Stimulated activated CD8-positive, alpha-beta memory T cell treated with anti-CD3 and anti-CD28 coated beads, Interleukin-7, amount 100 ng/mL, for 48 hours (primary cell): ENCODE measurements at regions not wholly inside any gene's neighbourhood (a gene's known extent, or its start where the extent isn't known, plus 50 kb on each side); places are given as distances from the start of the nearest gene placed in this dataset.
A peak's percentile ranks its signal among the peaks of the same experiment; 100 is the strongest.
"Not testable (repeated sequence)": the region's sequence is repeated elsewhere in the genome, so short reads cannot be mapped to it uniquely, and the experiment has no call there.

Experiments used
- DNase-seq, 2 donors: peaks; one replicate each; pipeline ENCODE4 v3.0.0-alpha.2; 2020; ENCODE audit warnings: low read depth in 1 of 2; ENCODE audit errors: extremely low read depth in 1 of 2

- DNase-seq: no peak
These were observed 73.9 kb downstream of the LSM3 start for GRCh38 chr3:14252321-14253021.

DNA sequence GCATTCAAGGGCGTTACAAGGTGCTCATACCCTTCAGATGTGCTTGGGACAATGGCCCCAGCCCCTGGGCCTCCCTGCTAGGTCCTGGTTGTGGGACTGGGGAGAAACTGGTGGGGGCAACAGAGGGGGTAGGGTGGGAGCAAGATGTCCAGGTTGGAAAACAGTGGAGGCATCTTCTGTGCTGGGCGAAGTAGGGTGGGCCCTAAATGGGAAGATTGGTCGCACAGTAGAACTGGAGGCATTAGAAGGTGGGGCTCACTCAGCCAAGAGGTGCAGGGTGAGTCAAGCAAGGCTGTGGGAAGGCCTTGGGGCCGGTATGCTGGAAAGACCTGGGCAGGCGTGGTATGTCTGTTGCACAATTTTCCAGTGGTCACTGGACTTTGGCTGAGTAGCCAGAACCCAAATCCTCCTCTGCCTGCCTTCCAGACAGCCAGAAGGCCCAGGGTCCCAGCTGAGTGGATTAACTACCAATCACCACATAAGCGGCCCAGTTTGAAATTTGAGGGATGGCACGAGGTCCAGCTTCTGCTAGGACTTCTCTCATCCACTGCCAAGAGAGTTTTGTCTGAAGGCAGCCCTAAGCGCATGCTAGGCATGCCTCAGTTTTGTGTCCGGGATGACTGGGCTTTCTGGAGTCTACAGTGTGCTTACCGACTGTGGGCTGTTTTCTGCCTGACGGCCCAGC lies 74.5 kb downstream of the LSM3 start:
- no peak for DNase-seq

GRCh38 chr3:14253707-14254382 lies 75.2 kb downstream of the LSM3 start:
- DNase-seq: no peak

DNA sequence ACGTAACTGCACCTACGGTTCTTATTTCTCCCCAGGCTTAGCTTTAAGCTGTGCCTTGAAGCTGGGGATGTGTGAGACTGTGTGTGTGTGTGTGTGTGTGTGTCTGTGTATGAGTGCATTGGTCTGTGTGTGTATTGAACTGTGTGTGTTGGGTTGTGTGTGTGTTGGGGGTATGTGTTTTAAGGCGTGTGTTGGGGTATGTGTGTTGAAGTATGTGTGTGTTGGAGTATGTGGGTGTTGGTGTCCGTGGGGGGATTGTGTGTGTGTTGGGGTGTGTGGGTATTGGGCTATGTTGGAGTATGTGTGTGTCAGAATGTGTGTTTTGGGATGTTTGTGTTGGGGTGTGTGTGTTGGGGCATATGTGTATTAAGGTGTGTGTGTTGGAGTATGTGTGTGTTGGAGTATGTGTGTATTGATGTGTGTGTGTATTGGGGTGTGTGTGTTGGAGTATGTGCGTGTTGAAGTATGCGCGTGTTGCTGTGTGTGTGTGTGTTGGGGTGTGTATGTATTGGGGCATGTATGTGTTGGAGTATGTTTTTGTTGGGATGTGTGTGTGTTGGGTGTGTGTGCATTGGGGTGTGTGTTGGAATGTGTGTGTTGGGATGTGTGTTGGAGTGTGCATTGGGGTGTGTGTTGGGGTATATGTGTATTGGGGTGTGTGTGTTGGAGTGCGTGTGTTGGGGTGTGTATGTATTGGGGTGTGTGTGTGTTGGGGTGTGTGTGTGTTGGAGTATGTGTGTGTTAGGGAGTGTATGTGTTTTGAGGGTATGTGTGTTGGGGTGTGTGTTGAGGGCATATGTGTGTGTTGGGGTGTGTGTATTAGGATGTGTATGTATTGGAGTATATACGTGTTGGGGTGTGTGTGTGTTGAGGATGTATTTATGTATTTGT lies 76.4 kb downstream of the LSM3 start:
- DNase-seq: no peak

- no peak for DNase-seq
These were observed 77.4 kb downstream of the LSM3 start for GRCh38 chr3:14256046-14256445.

DNA sequence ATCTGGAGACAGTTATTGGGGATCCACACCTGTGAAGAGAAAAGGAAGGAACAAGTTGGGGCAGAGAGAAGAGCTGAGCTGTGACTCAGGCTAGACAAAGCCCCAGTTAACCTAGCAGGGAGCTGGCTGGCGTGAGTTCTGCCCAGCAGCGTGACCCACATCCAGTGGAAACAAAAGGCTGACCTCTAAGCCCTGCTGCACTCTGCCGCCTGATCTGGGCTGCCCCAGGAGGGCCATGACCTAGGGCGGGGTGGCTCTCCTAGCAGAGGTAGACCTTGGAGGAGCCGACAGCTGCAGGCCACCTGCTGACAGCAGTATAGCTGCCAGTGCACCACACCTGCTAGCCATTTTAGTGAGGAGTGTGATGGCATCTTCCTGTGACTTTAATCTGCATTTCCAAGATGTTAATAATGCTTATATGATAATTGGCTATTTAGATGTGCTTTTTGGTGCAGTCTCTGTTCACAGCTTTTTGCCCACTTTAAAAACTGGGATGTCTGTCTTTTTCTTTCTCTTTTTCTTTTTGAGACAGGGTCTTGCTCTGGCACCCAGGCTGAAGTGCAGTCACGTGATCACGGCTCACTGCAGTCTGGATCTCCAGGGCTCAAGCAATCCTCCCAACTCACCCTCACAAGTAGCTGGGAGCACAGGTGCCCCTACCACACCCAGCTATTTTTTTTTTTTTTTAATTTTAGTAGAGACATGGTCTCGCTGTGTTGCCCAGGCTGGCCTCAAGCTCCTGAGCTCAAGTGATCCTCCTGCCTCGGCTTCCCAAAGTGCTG lies 78.1 kb downstream of the LSM3 start:
- DNase-seq: no peak

- no peak for DNase-seq
These were observed 80.6 kb downstream of the LSM3 start for GRCh38 chr3:14258906-14259904.

GRCh38 chr3:14260463-14260862 lies 81.8 kb downstream of the LSM3 start:
- no peak for DNase-seq

- DNase-seq: peak; percentile 25 to 61
These were observed 82.6 kb downstream of the LSM3 start for GRCh38 chr3:14261229-14261628.

DNA sequence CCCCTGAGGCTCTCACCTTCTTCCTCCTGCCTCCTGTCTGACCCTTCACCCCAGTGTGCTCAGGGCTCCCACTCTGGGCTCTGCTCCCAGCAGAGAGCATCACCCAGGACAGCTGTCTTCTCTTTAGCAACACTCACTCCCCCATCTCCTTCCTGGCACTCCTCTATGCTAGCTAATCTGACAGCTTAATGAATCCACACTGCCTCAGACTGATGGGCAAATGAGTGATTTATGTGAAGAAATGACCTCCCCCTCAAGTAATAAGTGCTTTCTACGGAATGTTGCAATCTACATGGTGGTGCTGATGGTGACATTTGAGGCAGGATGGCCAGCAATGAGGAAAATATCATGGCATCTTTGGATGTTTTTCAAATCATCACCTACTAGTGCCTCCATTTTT lies 83.6 kb downstream of the LSM3 start:
- no peak for DNase-seq

DNA sequence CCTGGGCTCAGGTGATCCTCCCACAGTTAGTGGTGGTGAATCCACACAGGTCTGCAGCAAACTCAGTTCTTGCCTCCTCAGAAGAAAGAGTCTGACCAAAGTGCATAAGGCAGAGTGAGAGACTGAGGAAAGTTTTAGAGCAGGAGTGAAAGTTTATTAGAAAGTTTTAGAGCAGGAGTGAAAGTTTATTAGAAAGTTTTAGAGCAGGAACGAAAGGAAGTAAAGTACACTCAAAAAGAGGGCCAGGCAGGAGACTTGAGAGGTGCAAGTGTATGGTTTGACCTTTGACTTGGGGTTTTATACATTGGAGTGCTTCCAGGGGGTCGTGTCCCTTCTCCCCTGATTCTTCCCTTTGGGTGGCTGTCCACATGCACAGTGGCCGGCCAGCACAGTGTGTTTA lies 84.2 kb downstream of the LSM3 start:
- DNase-seq: no peak

- no peak for DNase-seq
These were observed 84.8 kb downstream of the LSM3 start for GRCh38 chr3:14263317-14264005.

- DNase-seq: no peak
These were observed 86.8 kb downstream of the LSM3 start for GRCh38 chr3:14265246-14265962.

DNA sequence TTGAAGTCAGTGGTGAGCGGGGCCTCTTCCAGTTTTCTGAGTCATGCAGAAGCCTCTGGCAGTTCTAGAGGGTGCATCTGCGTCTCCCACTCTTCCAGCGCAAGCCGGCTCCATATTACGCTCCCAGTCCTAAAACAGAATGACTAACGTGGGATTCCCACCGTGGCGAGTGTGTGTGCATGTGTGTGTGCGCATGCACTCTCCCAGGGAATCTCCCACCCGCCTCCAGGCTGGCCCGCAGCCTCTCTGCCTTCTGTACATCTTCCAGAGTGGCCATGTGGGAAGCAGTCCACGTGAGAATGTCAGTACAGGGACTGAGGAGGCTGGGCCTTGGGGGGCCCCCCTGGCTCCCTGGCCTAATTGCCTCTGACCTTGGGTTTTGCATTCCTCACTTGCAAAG lies 87.7 kb downstream of the LSM3 start:
- DNase-seq: no peak

DNA sequence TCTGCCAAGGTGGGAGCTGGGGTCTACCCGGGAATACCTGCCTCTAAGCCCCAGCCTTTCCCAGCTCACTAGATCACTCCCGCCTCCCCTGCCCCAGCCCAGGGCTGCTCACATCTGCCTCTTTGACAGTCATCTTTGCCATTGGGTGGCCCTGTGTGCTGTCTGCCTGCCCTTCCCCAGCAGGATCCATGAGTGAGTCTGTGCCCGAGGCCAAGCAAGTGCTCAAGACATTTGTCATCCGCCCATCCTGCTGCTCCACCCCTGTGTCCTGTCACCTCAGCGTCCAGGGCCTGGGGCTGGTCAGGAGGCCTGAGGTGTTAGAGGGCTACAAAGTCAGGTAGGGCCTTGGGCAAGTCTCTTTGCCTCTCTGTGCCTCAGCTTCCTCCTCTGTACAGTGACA lies 89.4 kb downstream of the LSM3 start:
- no peak for DNase-seq

- no peak for DNase-seq
These were observed 90.3 kb downstream of the LSM3 start for GRCh38 chr3:14268897-14269296.

DNA sequence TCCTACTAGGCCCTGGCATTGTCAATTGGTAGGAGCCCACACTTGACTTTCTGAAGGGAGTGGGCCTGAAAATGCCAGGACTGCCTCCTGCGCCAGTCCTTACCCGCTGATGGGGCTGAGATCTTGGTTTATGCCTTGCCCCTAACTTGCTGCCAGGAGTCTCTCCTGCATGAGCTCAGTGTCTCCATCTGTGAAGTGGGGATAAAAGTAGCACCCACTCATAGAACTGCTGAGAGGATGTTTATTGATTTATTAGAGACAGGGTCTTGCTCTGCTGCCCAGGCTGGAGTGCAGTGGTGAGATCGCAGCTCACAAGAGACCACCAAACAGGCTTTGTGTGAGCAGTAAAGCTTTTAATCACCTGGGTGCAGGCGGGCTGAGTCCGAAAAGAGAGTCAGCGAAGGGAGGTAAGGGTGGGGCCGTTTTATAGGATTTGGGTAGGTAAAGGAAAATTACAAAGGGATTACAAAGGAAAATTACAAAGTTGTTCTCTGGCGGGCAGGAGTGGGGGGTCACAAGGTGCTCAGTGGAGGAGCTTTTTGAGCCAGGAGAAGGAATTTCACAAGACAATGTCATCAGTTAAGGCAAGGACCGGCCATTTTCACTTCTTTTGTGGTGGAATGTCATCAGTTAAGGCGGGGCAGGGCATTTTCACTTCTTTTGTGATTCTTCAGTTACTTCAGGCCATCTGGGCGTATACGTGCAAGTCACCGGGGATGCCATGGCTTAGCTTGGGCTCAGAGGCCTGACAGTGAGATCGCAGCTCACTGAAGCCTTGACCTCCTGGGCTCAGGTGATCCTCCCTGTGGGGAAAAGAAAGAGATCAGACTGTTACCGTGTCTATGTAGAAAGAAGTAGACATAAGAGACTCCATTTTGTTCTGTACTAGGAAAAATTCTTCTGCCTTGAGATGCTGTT lies 93.7 kb downstream of the LSM3 start:
- not testable (repeated sequence) for DNase-seq
